ENCODE measurements at regions not wholly inside any gene's neighbourhood (a gene's known extent, or its start where the extent isn't known, plus 50 kb on each side); places are given as distances from the start of the nearest gene placed in this dataset.
"Not testable (repeated sequence)": the region's sequence is repeated elsewhere in the genome, so short reads cannot be mapped to it uniquely, and the experiment has no call there.

- no peaks in the 10 kb centered on the region for H3K4me1 Mint-ChIP-seq (ENCODE audit: low read depth, unreplicated experiment)
- no peak overlapping the region for H3K4me3 ChIP-seq (ENCODE audit: low read depth, low read length)
- no peaks in the 10 kb centered on the region for H3K9me3 Mint-ChIP-seq (ENCODE audit: unreplicated experiment)
- no peaks in the 10 kb centered on the region for H3K27me3 ChIP-seq (replicated peaks; ENCODE audit: control insufficient read depth, insufficient read depth, low read length)
- CTCF ChIA-PET = no interaction called here
- no peak for TF ChIP-seq CTCF (IDR thresholded peaks at IDR 0.05; ENCODE audit: insufficient read depth in 1 of 2, low read depth in 1 of 2, low read length in 1 of 2, severe bottlenecking in 1 of 2, unreplicated experiment in 1 of 2)
- BruUV-seq (replicated peaks) = no TSS peak
- DNase-seq = no peak
- H3K9me3 ChIP-seq = no peaks in the 10 kb centered on the region
- intact Hi-C loops (cut with micrococcal nuclease; ENCODE audit: unreplicated experiment) = no loop called here
- no peak overlapping the region for H3K27ac Mint-ChIP-seq (ENCODE audit: unreplicated experiment)
- POLR2A ChIA-PET = no interaction called here
- peaks cover 3% of the 10 kb centered on the region for H3K27me3 Mint-ChIP-seq (ENCODE audit: insufficient read depth, unreplicated experiment)
- H3K4me1 ChIP-seq = no peaks in the 10 kb centered on the region
- H3K4me3 Mint-ChIP-seq (ENCODE audit: unreplicated experiment) = no peak overlapping the region
- H3K36me3 ChIP-seq (ENCODE audit: control insufficient read depth, insufficient read depth, low read length) = no peaks in the 10 kb centered on the region
- no peaks in the 10 kb centered on the region for H3K36me3 Mint-ChIP-seq (ENCODE audit: insufficient read depth, unreplicated experiment)
Measured at GRCh38 chr5:145443366-145443765, 391.8 kb downstream of the PRELID2 start.

GRCh38 chr5:145442661-145443060, 392.5 kb downstream of the PRELID2 start:
- BruUV-seq (replicated peaks); CTCF ChIA-PET; H3K27me3 ChIP-seq (replicated peaks; ENCODE audit: control insufficient read depth, insufficient read depth, low read length); H3K27ac Mint-ChIP-seq (ENCODE audit: unreplicated experiment); DNase-seq; H3K36me3 Mint-ChIP-seq (ENCODE audit: insufficient read depth, unreplicated experiment); H3K9me3 ChIP-seq; POLR2A ChIA-PET; H3K4me3 ChIP-seq (ENCODE audit: low read depth, low read length); H3K36me3 ChIP-seq (ENCODE audit: control insufficient read depth, insufficient read depth, low read length); H3K4me1 Mint-ChIP-seq (ENCODE audit: low read depth, unreplicated experiment); H3K4me1 ChIP-seq; intact Hi-C loops (cut with micrococcal nuclease; ENCODE audit: unreplicated experiment); H3K9me3 Mint-ChIP-seq (ENCODE audit: unreplicated experiment); H3K27me3 Mint-ChIP-seq (ENCODE audit: insufficient read depth, unreplicated experiment); H3K4me3 Mint-ChIP-seq (ENCODE audit: unreplicated experiment): not testable (repeated sequence)

- no peaks in the 10 kb centered on the region for H3K4me1 Mint-ChIP-seq (ENCODE audit: low read depth, unreplicated experiment)
- Histone ChIP-seq H3K27me3 (replicated peaks; ENCODE audit: control insufficient read depth, insufficient read depth, low read length) (no peaks in the 10 kb centered on the region), H3K4me1 (no peaks in the 10 kb centered on the region), H3K9me3 (no peaks in the 10 kb centered on the region), H3K36me3 (ENCODE audit: control insufficient read depth, insufficient read depth, low read length) (no peaks in the 10 kb centered on the region; the same call in 1 of the 2 replicates), H3K4me3 (ENCODE audit: low read depth, low read length) (no peak overlapping the region)
- no peak for TF ChIP-seq CTCF (IDR thresholded peaks at IDR 0.05; ENCODE audit: insufficient read depth in 1 of 2, low read depth in 1 of 2, low read length in 1 of 2, severe bottlenecking in 1 of 2, unreplicated experiment in 1 of 2)
- no peak for DNase-seq
- no peaks in the 10 kb centered on the region for H3K36me3 Mint-ChIP-seq (ENCODE audit: insufficient read depth, unreplicated experiment)
- no peak overlapping the region for H3K27ac Mint-ChIP-seq (ENCODE audit: unreplicated experiment)
- intact Hi-C loops (cut with micrococcal nuclease; ENCODE audit: unreplicated experiment) = no loop called here
- no TSS peak for BruUV-seq (replicated peaks)
- CTCF ChIA-PET = no interaction called here
- no peak overlapping the region for H3K4me3 Mint-ChIP-seq (ENCODE audit: unreplicated experiment)
- H3K9me3 Mint-ChIP-seq (ENCODE audit: unreplicated experiment) = no peaks in the 10 kb centered on the region
- POLR2A ChIA-PET = no interaction called here
- peaks cover 3% of the 10 kb centered on the region for H3K27me3 Mint-ChIP-seq (ENCODE audit: insufficient read depth, unreplicated experiment)
Measured at GRCh38 chr5:145441228-145441627, 393.9 kb downstream of the PRELID2 start.

- DNase-seq = no peak
- BruUV-seq (replicated peaks) = no TSS peak
- intact Hi-C loops (cut with micrococcal nuclease; ENCODE audit: unreplicated experiment) = no loop called here
- Histone ChIP-seq H3K4me1 (no peaks in the 10 kb centered on the region), H3K36me3 (ENCODE audit: control insufficient read depth, insufficient read depth, low read length) (no peaks in the 10 kb centered on the region; the same call in 1 of the 2 replicates), H3K27me3 (replicated peaks; ENCODE audit: control insufficient read depth, insufficient read depth, low read length) (no peaks in the 10 kb centered on the region), H3K4me3 (ENCODE audit: low read depth, low read length) (no peak overlapping the region), H3K9me3 (no peaks in the 10 kb centered on the region)
- peaks cover 3% of the 10 kb centered on the region for H3K27me3 Mint-ChIP-seq (ENCODE audit: insufficient read depth, unreplicated experiment)
- H3K4me1 Mint-ChIP-seq (ENCODE audit: low read depth, unreplicated experiment) = no peaks in the 10 kb centered on the region
- no peaks in the 10 kb centered on the region for H3K9me3 Mint-ChIP-seq (ENCODE audit: unreplicated experiment)
- TF ChIP-seq CTCF (IDR thresholded peaks at IDR 0.05; ENCODE audit: insufficient read depth in 1 of 2, low read depth in 1 of 2, low read length in 1 of 2, severe bottlenecking in 1 of 2, unreplicated experiment in 1 of 2) = no peak
- POLR2A ChIA-PET = no interaction called here
- H3K27ac Mint-ChIP-seq (ENCODE audit: unreplicated experiment) = no peak overlapping the region
- no peak overlapping the region for H3K4me3 Mint-ChIP-seq (ENCODE audit: unreplicated experiment)
- CTCF ChIA-PET = no interaction called here
- H3K36me3 Mint-ChIP-seq (ENCODE audit: insufficient read depth, unreplicated experiment) = no peaks in the 10 kb centered on the region
Measured at GRCh38 chr5:145437627-145438026, 397.5 kb downstream of the PRELID2 start.
